LNCAP (cell line): ENCODE measurements at regions not wholly inside any gene's neighbourhood (a gene's known extent, or its start where the extent isn't known, plus 50 kb on each side); places are given as distances from the start of the nearest gene placed in this dataset.

Experiments
- CTCF ChIP-seq: fragments of 450-650 bp; IDR thresholded peaks from 2 replicates; pipeline ENCODE4 v1.5.1; 2017; ENCODE audit warnings: mild to moderate bottlenecking

GRCh38 chr2:147227313-147227712 lies 617.5 kb upstream of the ACVR2A start:
- TF ChIP-seq CTCF, result no peak

- no peak for TF ChIP-seq CTCF
Measured at GRCh38 chr2:147224070-147224469, 620.8 kb upstream of the ACVR2A start.

GRCh38 chr2:147223553-147224060 lies 621.2 kb upstream of the ACVR2A start:
- TF ChIP-seq CTCF, result no peak

- TF ChIP-seq CTCF, result no peak
Measured at GRCh38 chr2:147223119-147223518, 621.7 kb upstream of the ACVR2A start.

GRCh38 chr2:147222506-147222905 lies 622.3 kb upstream of the ACVR2A start:
- TF ChIP-seq CTCF, result no peak

GRCh38 chr2:147214914-147215313 lies 629.9 kb upstream of the ACVR2A start:
- no peak for TF ChIP-seq CTCF

- no peak for TF ChIP-seq CTCF
Measured at GRCh38 chr2:147211484-147211883, 633.3 kb upstream of the ACVR2A start.

- no peak for TF ChIP-seq CTCF
Measured at GRCh38 chr2:147204102-147204501, 640.7 kb upstream of the ACVR2A start.
